ENCODE measurements at regions not wholly inside any gene's neighbourhood (a gene's known extent, or its start where the extent isn't known, plus 50 kb on each side); places are given as distances from the start of the nearest gene placed in this dataset.

GRCh38 chr15:69535998-69536397 lies 83.4 kb downstream of the RPLP1 start:
- no peak for TF ChIP-seq CTCF (IDR thresholded peaks at IDR 0.05)
- TF ChIP-seq POLR2A (IDR thresholded peaks at IDR 0.05): no peak

Measured in thyroid gland (tissue), 4 donors.